Activated CD8-positive, alpha-beta memory T cell treated with anti-CD3 and anti-CD28 coated beads, Interleukin-2, amount 10 ng/mL, durations not matched to agents 7 days and 5 days (primary cell): ENCODE measurements at regions not wholly inside any gene's neighbourhood (a gene's known extent, or its start where the extent isn't known, plus 50 kb on each side); places are given as distances from the start of the nearest gene placed in this dataset.
"Not testable (repeated sequence)": the region's sequence is repeated elsewhere in the genome, so short reads cannot be mapped to it uniquely, and the experiment has no call there.

ENCODE experiments used
- ATAC-seq: fragments of 150-1000 bp; cut with Tn5 transposase; one replicate; pipeline ENCODE4 v1.10.0; 2021; ENCODE audit warnings: moderate library complexity
- CTCF ChIA-PET: fragments of 350-600 bp; sonication (Branson Sonifier 250); formaldehyde crosslinking; loops from one replicate; lab custom pipeline; 2021; ENCODE audit warnings: antibody characterized with exemption; lab: Charles Lee
- DNase-seq: peaks from one replicate; pipeline ENCODE4 v3.0.0-alpha.2; 2020
- H3K27ac Mint-ChIP-seq: one replicate; pipeline ENCODE4 v1.8.0; 2021; ENCODE audit warnings: mild to moderate bottlenecking, mixed read lengths
- H3K27me3 Mint-ChIP-seq: one replicate; pipeline ENCODE4 v1.8.0; 2021; ENCODE audit warnings: mixed read lengths
- H3K36me3 Mint-ChIP-seq: one replicate; pipeline ENCODE4 v1.8.0; 2021; ENCODE audit warnings: mild to moderate bottlenecking, mixed read lengths
- H3K4me1 Mint-ChIP-seq: one replicate; pipeline ENCODE4 v1.8.0; 2021; ENCODE audit warnings: mixed read lengths
- H3K4me3 Mint-ChIP-seq: one replicate; pipeline ENCODE4 v1.8.0; 2021; ENCODE audit warnings: mild to moderate bottlenecking, moderate library complexity, mixed read lengths
- H3K9me3 Mint-ChIP-seq: one replicate; pipeline ENCODE4 v1.8.0; 2022; ENCODE audit warnings: low read depth, mixed read lengths

- H3K9me3 Mint-ChIP-seq, CTCF ChIA-PET, H3K4me3 Mint-ChIP-seq, H3K27ac Mint-ChIP-seq, H3K27me3 Mint-ChIP-seq, DNase-seq: not testable (repeated sequence)
- ATAC-seq: peak; percentile 57
- H3K4me1 Mint-ChIP-seq: peaks cover 22% of the 10 kb centered on the region
- H3K36me3 Mint-ChIP-seq: peaks cover 26% of the 10 kb centered on the region
These were observed 57.6 kb upstream of the BOLA1 start for GRCh38 chr1:149841597-149842238.

GRCh38 chr1:149842458-149843064 is 56.8 kb upstream of the BOLA1 start:
- H3K27ac Mint-ChIP-seq, H3K9me3 Mint-ChIP-seq, H3K4me3 Mint-ChIP-seq, DNase-seq, H3K27me3 Mint-ChIP-seq, CTCF ChIA-PET: not testable (repeated sequence)
- H3K4me1 Mint-ChIP-seq: peaks cover 31% of the 10 kb centered on the region
- peak; percentile 56 for ATAC-seq
- H3K36me3 Mint-ChIP-seq: peaks cover 32% of the 10 kb centered on the region

GRCh38 chr1:149843431-149844041 is 55.8 kb upstream of the BOLA1 start:
- DNase-seq (peak; percentile 41), ATAC-seq (no peak)
- CTCF ChIA-PET: no interaction called here
- peak overlapping the region; percentile 95 for H3K4me3 Mint-ChIP-seq
- no peaks in the 10 kb centered on the region for H3K27me3 Mint-ChIP-seq
- no peaks in the 10 kb centered on the region for H3K9me3 Mint-ChIP-seq
- H3K36me3 Mint-ChIP-seq: peaks cover 38% of the 10 kb centered on the region
- peak overlapping the region; percentile 98 for H3K27ac Mint-ChIP-seq
- peaks cover 40% of the 10 kb centered on the region for H3K4me1 Mint-ChIP-seq

- Mint-ChIP-seq H3K27me3 (no peaks in the 10 kb centered on the region), H3K4me1 (peaks cover 46% of the 10 kb centered on the region), H3K36me3 (peaks cover 39% of the 10 kb centered on the region), H3K4me3 (peak overlapping the region; percentile 95), H3K27ac (peak overlapping the region; percentile 98), H3K9me3 (no peaks in the 10 kb centered on the region)
- CTCF ChIA-PET: no interaction called here
- no peak for ATAC-seq
- DNase-seq: peak; percentile 47
These were observed 55.3 kb upstream of the BOLA1 start for GRCh38 chr1:149844101-149844500.

GRCh38 chr1:149844650-149845255 is 54.6 kb upstream of the BOLA1 start:
- peak overlapping the region; percentile 98 for H3K27ac Mint-ChIP-seq
- H3K27me3 Mint-ChIP-seq: no peaks in the 10 kb centered on the region
- ATAC-seq (no peak), DNase-seq (no peak)
- H3K9me3 Mint-ChIP-seq: no peaks in the 10 kb centered on the region
- H3K4me3 Mint-ChIP-seq: peak overlapping the region; percentile 95
- CTCF ChIA-PET: interaction anchor here (0.8 kb wide), 1 partner anchor 99 kb away, joined by 3 read pairs; no protein-coding TSS in a partner anchor
- peaks cover 52% of the 10 kb centered on the region for H3K4me1 Mint-ChIP-seq
- peaks cover 41% of the 10 kb centered on the region for H3K36me3 Mint-ChIP-seq

- H3K36me3 Mint-ChIP-seq: peaks cover 45% of the 10 kb centered on the region
- ATAC-seq (no peak), DNase-seq (peak; percentile 57)
- H3K27me3 Mint-ChIP-seq: no peaks in the 10 kb centered on the region
- CTCF ChIA-PET: no interaction called here
- peaks cover 53% of the 10 kb centered on the region for H3K4me1 Mint-ChIP-seq
- H3K27ac Mint-ChIP-seq: peak overlapping the region; percentile 98
- H3K9me3 Mint-ChIP-seq: no peaks in the 10 kb centered on the region
- H3K4me3 Mint-ChIP-seq: peak overlapping the region; percentile 95
These were observed 54.0 kb upstream of the BOLA1 start for GRCh38 chr1:149845416-149845815.

- peak overlapping the region; percentile 98 for H3K27ac Mint-ChIP-seq
- DNase-seq (peak; percentile 40), ATAC-seq (no peak)
- H3K4me3 Mint-ChIP-seq: peak overlapping the region; percentile 95
- H3K36me3 Mint-ChIP-seq: peaks cover 45% of the 10 kb centered on the region
- no peaks in the 10 kb centered on the region for H3K27me3 Mint-ChIP-seq
- no peaks in the 10 kb centered on the region for H3K9me3 Mint-ChIP-seq
- CTCF ChIA-PET: no interaction called here
- H3K4me1 Mint-ChIP-seq: peaks cover 53% of the 10 kb centered on the region
These were observed 53.3 kb upstream of the BOLA1 start for GRCh38 chr1:149846042-149846441.

GRCh38 chr1:149846593-149847466 is 52.5 kb upstream of the BOLA1 start:
- CTCF ChIA-PET: no interaction called here
- no peak for ATAC-seq
- Mint-ChIP-seq H3K4me1 (peaks cover 53% of the 10 kb centered on the region), H3K36me3 (peaks cover 45% of the 10 kb centered on the region), H3K27me3 (no peaks in the 10 kb centered on the region), H3K9me3 (no peaks in the 10 kb centered on the region), H3K27ac (peak overlapping the region; percentile 83), H3K4me3 (peak overlapping the region; percentile 15)
- DNase-seq: no peak

GRCh38 chr1:149848340-149849110 is 50.8 kb upstream of the BOLA1 start:
- CTCF ChIA-PET: no interaction called here
- Mint-ChIP-seq H3K36me3 (peaks cover 43% of the 10 kb centered on the region), H3K4me3 (peak overlapping the region; percentile 92), H3K9me3 (no peaks in the 10 kb centered on the region), H3K27me3 (no peaks in the 10 kb centered on the region), H3K4me1 (peaks cover 53% of the 10 kb centered on the region), H3K27ac (peak overlapping the region; percentile 95)
- DNase-seq (peak; percentile 39), ATAC-seq (no peak)

GRCh38 chr1:149849111-149849946 is 50.0 kb upstream of the BOLA1 start:
- Mint-ChIP-seq H3K36me3 (peaks cover 39% of the 10 kb centered on the region), H3K4me3 (peak overlapping the region; percentile 92), H3K27me3 (no peaks in the 10 kb centered on the region), H3K27ac (peak overlapping the region; percentile 95), H3K9me3 (no peaks in the 10 kb centered on the region), H3K4me1 (peaks cover 51% of the 10 kb centered on the region)
- CTCF ChIA-PET: no interaction called here
- DNase-seq: peak; percentile 34
- ATAC-seq: no peak
